Uterus (tissue), 3 donors: ENCODE measurements at regions not wholly inside any gene's neighbourhood (a gene's known extent, or its start where the extent isn't known, plus 50 kb on each side); places are given as distances from the start of the nearest gene placed in this dataset.
A peak's percentile ranks its signal among the peaks of the same experiment; 100 is the strongest.

ENCODE experiments used
- DNase-seq, 2 donors: peaks; one replicate each; pipeline ENCODE4 v3.0.0-alpha.2; 2019 to 2020
- H3K27ac ChIP-seq, 2 donors: fragments of 200-600 bp; sonication (generic); 1 replicate in 1 of 2; 2 replicates in 1 of 2; pipeline ENCODE4 v1.5.1; 2016 to 2018
- H3K27me3 ChIP-seq, 2 donors: fragments of 200-600 bp; sonication (generic); one replicate each; pipeline ENCODE4 v1.5.1; 2018 to 2019; ENCODE audit warnings: control low read depth in 1 of 2
- H3K36me3 ChIP-seq, 2 donors: fragments of 200-600 bp; sonication (generic); one replicate each; pipeline ENCODE4 v1.5.1; 2019; ENCODE audit warnings: control low read depth in 1 of 2
- H3K4me1 ChIP-seq, 2 donors: fragments of 200-600 bp; sonication (generic); one replicate each; pipeline ENCODE4 v1.5.1; 2018 to 2019; ENCODE audit warnings: control low read depth in 1 of 2
- H3K4me3 ChIP-seq, 2 donors: fragments of 200-600 bp; sonication (generic); 1 replicate in 1 of 2; 2 replicates in 1 of 2; pipeline ENCODE4 v1.5.1; 2018 to 2019; ENCODE audit warnings: mild to moderate bottlenecking in 1 of 2
- H3K9me3 ChIP-seq, 2 donors: fragments of 200-600 bp; sonication (generic); one replicate each; pipeline ENCODE4 v1.5.1; 2019; ENCODE audit warnings: control low read depth in 1 of 2
- CTCF ChIP-seq, 4 experiments: fragments of 200-600 bp in 2 of 4; fragments of 450-650 bp in 2 of 4; sonication (generic) in 2 of 4; IDR thresholded peaks; one replicate each; pipeline ENCODE4 v1.5.1; 2016 to 2019; ENCODE audit warnings: antibody characterized with exemption in 4 of 4, mild to moderate bottlenecking in 2 of 4, moderate library complexity in 1 of 4
- POLR2A ChIP-seq, 2 donors: fragments of 450-650 bp; IDR thresholded peaks; one replicate each; pipeline ENCODE4 v1.6.1; 2016; ENCODE audit warnings: antibody characterized with exemption in 2 of 2, mild to moderate bottlenecking in 1 of 2, moderate library complexity in 1 of 2
- intact Hi-C: fragments of 100-400 bp; cut with DNase I; formaldehyde crosslinking; loops from one replicate; pipeline ENCODE4 v1.15.1; 2023; ENCODE audit warnings: low total_unique reads
- donor health status: DM: yes; HTN: yes; CAD: no.

GRCh38 chr2:71800851-71801250 is 346.8 kb downstream of the CYP26B1 start:
- DNase-seq, result no peak
- Histone ChIP-seq H3K27me3 (no peaks in the 10 kb centered on the region), H3K4me1 (no peaks in the 10 kb centered on the region), H3K9me3 (no peaks in the 10 kb centered on the region), H3K4me3 (no peak overlapping the region), H3K27ac (no peak overlapping the region), H3K36me3 (no peaks in the 10 kb centered on the region)
- intact Hi-C loops, result no loop called here
- TF ChIP-seq POLR2A (IDR thresholded peaks at IDR 0.05) (no peak), CTCF (IDR thresholded peaks at IDR 0.05) (no peak)

- no peaks in the 10 kb centered on the region for H3K4me1 ChIP-seq
- no peak for TF ChIP-seq CTCF (IDR thresholded peaks at IDR 0.05)
- TF ChIP-seq POLR2A (IDR thresholded peaks at IDR 0.05), result no peak
- H3K9me3 ChIP-seq, result no peaks in the 10 kb centered on the region
- no peak overlapping the region for H3K27ac ChIP-seq
- DNase-seq, result no peak
- intact Hi-C loops, result no loop called here
- no peaks in the 10 kb centered on the region for H3K27me3 ChIP-seq
- no peaks in the 10 kb centered on the region for H3K36me3 ChIP-seq
- no peak overlapping the region for H3K4me3 ChIP-seq
Observed at GRCh38 chr2:71800106-71800809, 346.9 kb downstream of the DYSF start.

GRCh38 chr2:71799013-71799575 is 345.7 kb downstream of the DYSF start:
- H3K4me1 ChIP-seq, result no peaks in the 10 kb centered on the region
- intact Hi-C loops, result no loop called here
- DNase-seq, result no peak
- H3K9me3 ChIP-seq, result no peaks in the 10 kb centered on the region
- no peaks in the 10 kb centered on the region for H3K36me3 ChIP-seq
- H3K4me3 ChIP-seq, result no peak overlapping the region
- H3K27me3 ChIP-seq, result no peaks in the 10 kb centered on the region
- no peak for TF ChIP-seq POLR2A (IDR thresholded peaks at IDR 0.05)
- TF ChIP-seq CTCF (IDR thresholded peaks at IDR 0.05), result no peak
- no peak overlapping the region for H3K27ac ChIP-seq

- no peaks in the 10 kb centered on the region for H3K36me3 ChIP-seq
- H3K9me3 ChIP-seq, result no peaks in the 10 kb centered on the region
- TF ChIP-seq POLR2A (IDR thresholded peaks at IDR 0.05) (no peak), CTCF (IDR thresholded peaks at IDR 0.05) (peak; percentile 19 to 43 (median 28))
- no peak overlapping the region for H3K27ac ChIP-seq
- H3K4me1 ChIP-seq, result no peaks in the 10 kb centered on the region
- H3K27me3 ChIP-seq, result no peaks in the 10 kb centered on the region
- intact Hi-C loops, result no loop called here
- no peak for DNase-seq
- no peak overlapping the region for H3K4me3 ChIP-seq
Observed at GRCh38 chr2:71798266-71799012, 345.1 kb downstream of the DYSF start.
